Suppressor macrophage treated with lipopolysaccharide for 1 hour (primary cell): ENCODE measurements at regions not wholly inside any gene's neighbourhood (a gene's known extent, or its start where the extent isn't known, plus 50 kb on each side); places are given as distances from the start of the nearest gene placed in this dataset.
A peak's percentile ranks its signal among the peaks of the same experiment; 100 is the strongest.
"Not testable (repeated sequence)": the region's sequence is repeated elsewhere in the genome, so short reads cannot be mapped to it uniquely, and the experiment has no call there.

Source experiments
- DNase-seq, 3 donors: peaks; one replicate each; pipeline ENCODE4 v3.0.0-alpha.2; 2020 to 2022

- DNase-seq: no peak
Observed at GRCh38 chr16:24624102-24624501, 84.7 kb downstream of the RBBP6 start.

DNA sequence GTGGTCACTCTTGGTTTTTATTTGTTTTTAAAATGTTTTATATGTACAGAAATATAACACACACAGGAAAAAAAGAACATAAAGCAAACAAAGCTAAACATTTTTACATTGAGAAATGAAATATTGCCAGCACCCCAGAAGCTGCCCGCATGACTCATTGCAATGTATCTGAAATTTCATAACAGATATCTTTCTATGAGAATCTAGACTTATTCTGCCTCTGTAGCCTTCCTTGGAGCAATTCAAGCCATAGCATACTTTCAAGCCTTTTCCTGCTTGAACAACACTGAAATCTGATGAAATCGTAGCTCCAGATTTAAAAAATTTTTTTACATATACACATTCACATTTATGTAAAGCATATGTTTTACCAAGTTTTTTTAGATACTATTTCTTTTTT is 86.9 kb downstream of the RBBP6 start:
- DNase-seq: no peak

GRCh38 chr16:24634919-24635318 is 94.5 kb upstream of the TNRC6A start:
- DNase-seq: no peak

DNA sequence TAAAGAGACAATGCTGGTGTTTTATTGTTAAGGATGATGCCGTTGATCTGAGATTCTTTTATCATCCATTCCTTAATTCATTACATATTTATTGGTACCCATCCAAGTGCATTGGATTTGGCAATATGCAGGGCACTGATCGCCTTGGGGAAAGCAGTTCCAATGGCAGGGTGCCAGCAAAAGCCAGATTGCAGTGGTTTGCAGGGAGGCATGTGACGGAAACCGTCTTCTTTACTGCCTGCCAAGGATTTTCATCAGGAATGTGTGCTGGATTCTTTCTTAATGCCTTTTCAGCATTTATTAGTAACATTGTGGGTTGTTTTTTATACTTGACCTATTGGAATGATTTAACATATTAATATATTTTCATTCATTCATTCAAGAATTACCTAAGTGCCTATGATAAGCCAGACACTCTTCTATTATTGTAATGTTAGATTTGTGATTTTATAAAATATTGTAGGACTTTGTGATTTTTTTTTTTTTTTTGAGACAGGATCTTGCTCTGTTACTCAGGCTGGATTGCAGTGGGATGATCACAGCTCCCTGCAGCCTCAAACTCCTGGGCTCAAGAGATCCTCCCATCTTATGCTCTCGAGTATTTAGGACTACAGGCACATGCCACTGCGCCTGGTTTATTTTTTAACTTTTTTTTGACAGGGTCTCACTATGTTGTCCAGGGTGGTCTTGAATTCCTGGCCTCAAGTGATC is 93.4 kb upstream of the TNRC6A start:
- no peak for DNase-seq

DNA sequence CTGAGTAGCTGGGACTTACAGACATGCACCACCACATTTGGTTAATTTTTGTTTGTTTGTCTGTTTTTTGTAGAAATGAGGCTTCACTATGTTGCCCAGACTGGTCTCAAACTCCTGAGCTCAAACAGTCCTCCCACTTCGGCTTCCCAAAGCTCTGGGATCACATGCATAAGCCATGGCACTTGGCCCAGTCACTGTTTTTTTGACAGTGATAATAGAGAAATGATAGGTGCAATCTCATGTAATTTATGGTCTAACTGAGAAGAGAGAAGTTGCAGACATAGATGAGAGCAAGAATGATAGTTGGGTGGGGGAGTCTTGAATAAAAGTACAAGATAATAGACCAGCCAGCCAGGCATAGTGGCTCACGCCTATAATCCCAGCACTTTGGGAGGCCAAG is 89.7 kb upstream of the TNRC6A start:
- no peak for DNase-seq

GRCh38 chr16:24643489-24643888 is 86.0 kb upstream of the TNRC6A start:
- DNase-seq: no peak

DNA sequence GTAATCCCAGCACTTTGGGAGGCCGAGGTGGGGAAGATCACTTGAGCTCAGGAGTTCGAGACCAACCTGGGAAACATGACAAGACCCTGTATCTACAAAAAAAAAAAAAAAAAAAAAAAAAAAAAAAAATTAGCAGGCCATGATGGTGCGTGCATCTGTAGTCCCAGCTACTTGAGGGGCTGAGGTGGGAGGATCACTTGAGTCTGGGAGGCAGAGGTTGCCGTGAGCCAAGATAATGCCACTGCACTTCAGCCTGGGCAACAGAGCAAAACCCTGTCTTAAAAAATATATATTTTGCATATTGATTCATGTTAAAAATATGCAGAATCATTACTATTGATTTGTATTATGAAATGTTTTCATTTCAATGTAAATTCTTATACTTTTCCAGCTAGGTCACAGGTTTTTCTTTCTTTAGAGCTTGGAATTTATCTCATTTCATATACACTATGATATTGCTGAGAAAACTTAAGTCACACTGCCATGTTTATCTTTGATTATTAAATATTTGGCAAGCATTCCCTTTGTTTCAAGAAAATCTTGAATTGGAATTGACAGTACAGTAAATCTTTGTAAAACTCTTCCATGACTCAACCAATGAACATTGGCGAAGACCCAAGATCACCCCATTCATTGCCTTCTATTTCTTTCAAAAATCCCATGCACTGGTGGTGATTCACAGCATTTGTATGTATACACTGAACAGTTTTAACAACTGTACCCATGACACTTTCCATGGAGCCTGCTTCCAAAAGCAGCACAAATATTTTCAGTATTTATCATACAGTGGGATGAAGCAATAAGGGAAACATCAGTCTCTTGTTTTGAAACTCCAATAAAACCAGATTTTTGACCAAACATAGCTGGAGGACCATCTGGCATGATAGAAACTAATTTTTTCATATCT is 83.5 kb upstream of the TNRC6A start:
- peak; percentile 15 to 33 (median 20) for DNase-seq

DNA sequence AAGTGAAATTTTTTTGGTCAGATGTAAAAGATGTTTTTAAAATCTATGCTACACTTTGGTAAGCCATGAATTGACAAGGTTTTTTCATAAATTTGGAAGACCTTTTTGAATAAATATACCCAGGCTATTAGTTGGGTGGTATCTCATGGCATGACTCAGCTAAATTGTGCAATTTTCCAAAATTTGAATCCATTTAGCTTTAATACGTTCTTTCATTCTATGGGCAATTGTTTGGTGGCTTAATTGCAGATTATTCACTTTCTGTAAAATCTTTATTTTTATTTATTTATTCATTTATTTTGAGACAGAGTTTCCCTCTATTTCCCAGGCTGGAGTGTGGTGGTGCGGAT is 82.8 kb upstream of the TNRC6A start:
- DNase-seq: no peak

- DNase-seq: no peak
Observed at GRCh38 chr16:24652209-24652712, 77.2 kb upstream of the TNRC6A start.

DNA sequence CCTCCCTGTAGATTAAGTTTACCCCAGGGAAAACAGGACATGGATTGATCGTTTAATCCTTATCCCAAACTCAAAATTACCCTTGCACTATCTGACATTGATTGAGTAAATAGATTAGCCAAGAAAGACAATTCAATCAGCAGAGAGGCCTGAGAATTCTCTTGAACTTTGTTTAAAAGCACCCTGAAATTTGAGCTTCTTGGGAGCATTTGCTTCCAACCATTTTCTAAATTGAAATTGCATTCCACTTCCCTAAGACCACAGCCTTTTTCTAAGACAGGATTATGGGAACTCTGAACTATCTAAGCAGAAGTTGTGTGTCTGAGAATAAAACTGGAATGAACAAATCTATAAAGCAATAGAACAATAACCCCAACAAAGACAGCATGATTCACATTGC is 76.6 kb upstream of the TNRC6A start:
- no peak for DNase-seq

- DNase-seq: no peak
Observed at GRCh38 chr16:24653725-24654124, 75.7 kb upstream of the TNRC6A start.

DNA sequence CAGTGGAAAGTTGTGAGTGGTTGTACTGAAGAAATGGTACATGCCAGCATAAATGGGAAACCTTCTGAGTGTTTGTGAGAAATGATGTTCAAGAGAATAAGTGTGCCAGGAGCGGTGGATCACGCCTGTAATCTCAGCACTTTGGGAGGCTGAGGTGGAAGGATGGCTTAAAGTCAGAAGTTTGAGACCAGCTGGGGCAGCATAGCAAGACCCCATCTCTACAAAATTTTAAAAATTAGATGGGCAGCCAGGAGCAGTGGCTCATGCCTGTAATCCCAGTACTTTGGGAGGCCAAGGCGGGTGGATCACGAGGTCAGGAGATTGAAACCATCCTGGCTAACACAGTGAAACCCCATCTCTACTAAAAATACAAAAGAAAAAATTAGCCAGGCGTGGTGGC is 63.5 kb upstream of the TNRC6A start:
- DNase-seq: not testable (repeated sequence)

GRCh38 chr16:24667244-24667764 is 62.1 kb upstream of the TNRC6A start:
- no peak for DNase-seq

DNA sequence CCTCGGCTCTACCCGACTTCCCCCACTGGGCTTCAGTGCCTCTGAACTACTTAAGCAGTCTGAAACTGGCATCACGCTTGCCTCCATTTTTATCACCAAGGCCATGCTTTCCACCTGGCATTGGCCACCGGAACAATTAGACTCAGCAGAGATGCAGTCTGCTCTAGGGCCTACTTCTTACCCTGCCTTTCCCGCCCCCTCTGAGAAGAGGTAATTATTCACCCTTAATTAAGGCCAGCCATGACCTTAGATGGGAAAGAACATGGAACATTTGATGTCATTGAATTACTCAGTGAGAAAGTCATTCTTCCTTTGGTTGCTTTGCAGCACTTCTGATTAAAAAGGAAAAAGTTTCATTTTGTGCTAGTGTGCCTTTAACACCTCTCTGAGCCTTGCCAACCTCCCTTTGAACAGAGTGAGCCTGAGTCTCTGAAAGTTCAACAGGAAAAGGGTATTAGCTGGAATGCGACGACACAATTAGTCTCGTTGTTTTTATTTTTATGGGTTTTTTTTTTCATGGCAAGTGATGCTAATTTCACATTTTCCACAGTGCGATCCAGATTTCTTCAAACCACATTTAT is 60.9 kb upstream of the TNRC6A start:
- DNase-seq: no peak

- no peak for DNase-seq
Observed at GRCh38 chr16:24670623-24671454, 58.6 kb upstream of the TNRC6A start.

DNA sequence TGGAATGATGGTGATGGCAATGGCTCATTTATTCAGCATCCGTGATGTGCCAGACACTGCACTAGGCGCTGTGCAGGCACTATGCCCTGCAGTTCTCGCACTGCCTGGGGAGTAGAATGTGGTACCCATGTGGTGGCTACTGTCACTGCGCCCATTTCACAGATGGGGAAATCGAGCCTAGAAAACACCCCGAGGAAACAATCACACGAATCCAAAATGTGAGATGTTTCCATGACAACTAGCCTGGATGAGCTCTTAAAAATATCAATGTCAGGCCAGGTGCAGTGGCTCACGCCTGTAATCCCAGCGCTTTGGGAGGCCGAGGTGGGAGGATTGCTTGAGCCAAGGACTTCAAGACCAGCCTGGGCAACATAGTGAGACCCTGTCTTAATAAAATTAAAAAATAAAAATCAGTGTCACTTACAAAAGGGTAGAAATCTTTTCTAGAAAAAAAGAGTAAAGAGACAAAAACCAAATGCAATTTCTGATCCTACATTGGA is 57.9 kb upstream of the TNRC6A start:
- DNase-seq: no peak

GRCh38 chr16:24673155-24673554 is 56.3 kb upstream of the TNRC6A start:
- DNase-seq: no peak

- no peak for DNase-seq
Observed at GRCh38 chr16:24674877-24675276, 54.6 kb upstream of the TNRC6A start.

DNA sequence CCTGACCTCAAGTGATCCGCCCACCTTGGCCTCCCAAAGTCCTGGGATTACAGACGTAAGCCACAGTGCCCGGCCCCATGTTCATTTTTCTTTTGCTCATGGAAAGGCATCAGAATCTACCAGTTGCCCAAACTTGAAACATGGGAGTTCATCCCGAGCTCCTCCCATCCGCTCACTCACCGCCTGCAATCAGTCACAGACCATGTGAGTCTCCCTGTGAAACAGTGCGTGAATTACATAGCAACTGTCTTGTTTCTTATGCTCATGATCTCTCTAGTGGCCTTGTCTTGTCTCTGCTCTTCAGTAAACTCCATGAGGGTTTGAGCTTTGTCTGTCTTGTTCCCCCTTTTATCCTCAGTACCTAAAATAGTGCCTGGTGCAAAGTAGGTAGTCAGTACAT is 52.1 kb upstream of the TNRC6A start:
- DNase-seq: no peak
